ENCODE measurements at regions not wholly inside any gene's neighbourhood (a gene's known extent, or its start where the extent isn't known, plus 50 kb on each side); places are given as distances from the start of the nearest gene placed in this dataset.

DNA sequence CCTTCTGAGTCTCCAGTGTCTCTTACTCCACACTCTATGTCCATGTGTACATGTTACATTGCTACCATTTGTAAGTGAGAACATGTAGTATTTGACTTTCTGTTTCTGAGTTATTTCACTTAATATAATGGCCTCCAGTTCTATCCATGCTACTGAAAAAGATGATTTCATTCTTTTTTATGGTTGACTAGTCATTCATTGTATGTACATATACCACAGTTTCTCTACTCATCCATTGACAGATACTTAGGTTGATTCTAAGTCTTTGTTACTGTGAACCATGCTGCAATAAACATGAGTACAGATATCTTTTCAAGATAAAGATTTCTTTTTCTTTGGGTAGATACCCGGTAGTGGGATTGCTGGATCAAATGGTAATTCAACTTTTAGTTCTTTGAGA lies 107.1 kb upstream of the CHD1 start:
- intact Hi-C loops (cut with micrococcal nuclease), result loop anchor here (10.0 kb wide), 1 partner anchor 1869 kb away; the partner anchor contains the start of gene ST8SIA4
- Histone ChIP-seq H3K36me3 (ENCODE audit: control insufficient read depth, insufficient read depth, low read length) (no peaks in the 10 kb centered on the region), H3K27ac (ENCODE audit: low read length) (no peak overlapping the region), H3K4me3 (ENCODE audit: low read length) (no peak overlapping the region), H3K4me1 (ENCODE audit: control insufficient read depth, insufficient read depth, low read length) (peaks cover 22% of the 10 kb centered on the region), H3K27me3 (ENCODE audit: control insufficient read depth, insufficient read depth, low read length) (no peaks in the 10 kb centered on the region), H3K9me3 (ENCODE audit: control insufficient read depth, insufficient read depth, low read length) (peaks cover 17% of the 10 kb centered on the region)
- no CpG with 5 or more reads among the region's 1 CpG for WGBS (ENCODE audit: insufficient coverage)
- ATAC-seq, result no peak
- Mint-ChIP-seq H3K36me3 (peaks cover 28% of the 10 kb centered on the region), H3K4me3 (no peak overlapping the region), H3K4me1 (peaks cover 32 to 52% of the 10 kb centered on the region in 2 donors), H3K27ac (no peak overlapping the region), H3K27me3 (ENCODE audit: low read depth in 2 of 2) (no peaks in the 10 kb centered on the region), H3K9me3 (peaks cover 12 to 21% of the 10 kb centered on the region in 2 donors)
- no peak for TF ChIP-seq CTCF (IDR thresholded peaks at IDR 0.05)
- DNase-seq, result no peak

GRCh38 chr5:99034336-99034735 lies 105.5 kb upstream of the CHD1 start:
- H3K9me3 ChIP-seq (ENCODE audit: control insufficient read depth, insufficient read depth, low read length), result peaks cover 16% of the 10 kb centered on the region
- no peaks in the 10 kb centered on the region for H3K27me3 ChIP-seq (ENCODE audit: control insufficient read depth, insufficient read depth, low read length)
- H3K36me3 ChIP-seq (ENCODE audit: control insufficient read depth, insufficient read depth, low read length), result no peaks in the 10 kb centered on the region
- ATAC-seq (no peak), DNase-seq (no peak)
- no peak for TF ChIP-seq CTCF (IDR thresholded peaks at IDR 0.05)
- H3K4me1 ChIP-seq (ENCODE audit: control insufficient read depth, insufficient read depth, low read length), result peaks cover 26% of the 10 kb centered on the region
- intact Hi-C loops (cut with micrococcal nuclease), result loop anchor here (10.0 kb wide), 1 partner anchor 1870 kb away; the partner anchor contains the start of gene ST8SIA4
- 82% methylated on average over 1 of the region's 1 CpG for WGBS (ENCODE audit: insufficient coverage)
- peak overlapping the region; percentile 90 for H3K4me3 Mint-ChIP-seq
- H3K4me1 Mint-ChIP-seq, result peaks cover 32 to 46% of the 10 kb centered on the region in 2 donors
- H3K9me3 Mint-ChIP-seq, result peaks cover 4 to 10% of the 10 kb centered on the region in 2 donors
- peaks cover 12% of the 10 kb centered on the region for H3K36me3 Mint-ChIP-seq
- H3K27ac Mint-ChIP-seq, result peak overlapping the region; percentile 93 to 94
- no peaks in the 10 kb centered on the region for H3K27me3 Mint-ChIP-seq (ENCODE audit: low read depth in 2 of 2)
- H3K27ac ChIP-seq (ENCODE audit: low read length), result peak overlapping the region; percentile 99
- no peak overlapping the region for H3K4me3 ChIP-seq (ENCODE audit: low read length)

DNA sequence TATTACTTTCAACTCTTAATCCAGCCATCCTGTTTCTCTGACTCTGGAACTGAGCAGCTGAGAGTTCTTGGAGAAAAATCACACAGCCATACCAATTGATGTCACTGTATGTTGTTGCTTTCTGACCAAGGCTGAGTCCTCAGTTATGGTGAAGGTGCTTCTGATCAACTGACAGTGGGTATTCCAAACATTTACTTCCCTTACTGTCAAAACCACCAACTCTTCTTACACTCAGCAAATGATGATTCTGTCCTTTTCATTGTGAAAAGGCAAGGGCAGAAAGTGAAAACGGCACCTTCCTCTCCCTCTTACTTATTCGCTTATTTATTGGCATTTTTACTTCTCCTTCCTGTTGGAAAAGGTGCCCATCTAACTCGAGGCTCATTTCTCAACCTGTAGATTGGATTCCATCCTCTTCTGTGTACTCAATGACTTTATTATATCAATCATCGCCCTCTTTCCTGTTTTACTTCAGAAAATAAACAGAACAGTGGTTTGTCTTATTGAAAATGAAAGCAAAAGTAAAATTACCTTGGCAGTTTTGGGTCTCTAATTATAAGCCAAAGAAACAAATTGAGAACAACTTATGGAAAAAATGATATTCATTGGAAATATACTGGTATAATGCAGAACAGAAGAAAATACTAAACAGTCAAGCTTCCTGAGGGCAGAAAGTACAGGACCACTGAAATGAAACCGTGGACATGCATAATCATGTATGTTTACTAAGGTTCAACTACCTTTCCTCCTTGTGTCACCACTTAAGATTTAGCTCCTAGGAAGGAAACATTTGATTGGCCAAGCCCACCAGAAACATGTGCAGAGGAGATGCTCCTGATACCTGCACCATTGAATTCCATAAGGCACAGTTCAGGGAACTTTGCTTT lies 104.5 kb upstream of the CHD1 start:
- WGBS (ENCODE audit: insufficient coverage), result 1% methylated on average over 4 of the region's 5 CpGs
- Histone ChIP-seq H3K36me3 (ENCODE audit: control insufficient read depth, insufficient read depth, low read length) (no peaks in the 10 kb centered on the region), H3K4me1 (ENCODE audit: control insufficient read depth, insufficient read depth, low read length) (peaks cover 24% of the 10 kb centered on the region), H3K27me3 (ENCODE audit: control insufficient read depth, insufficient read depth, low read length) (no peaks in the 10 kb centered on the region), H3K9me3 (ENCODE audit: control insufficient read depth, insufficient read depth, low read length) (peaks cover 9% of the 10 kb centered on the region), H3K27ac (ENCODE audit: low read length) (peak overlapping the region; percentile 99), H3K4me3 (ENCODE audit: low read length) (peak overlapping the region; percentile 50)
- Mint-ChIP-seq H3K27ac (peak overlapping the region; percentile 93 to 94), H3K4me1 (peaks cover 24 to 36% of the 10 kb centered on the region in 2 donors), H3K36me3 (peaks cover 1% of the 10 kb centered on the region), H3K4me3 (peak overlapping the region; percentile 90), H3K9me3 (peaks cover 0 to under 1% of the 10 kb centered on the region in 2 donors), H3K27me3 (ENCODE audit: low read depth in 2 of 2) (no peaks in the 10 kb centered on the region)
- TF ChIP-seq CTCF (IDR thresholded peaks at IDR 0.05), result no peak
- ATAC-seq (peak; percentile 52 to 70 (median 63)), DNase-seq (peak in 1 of 2 donors; percentile 49)
- intact Hi-C loops (cut with micrococcal nuclease), result loop anchor here (2.0 to 10.0 kb wide), 2 partner anchors 104 to 1872 kb away; partner anchors contain the start of genes CHD1 and ST8SIA4
